ENCODE measurements at regions not wholly inside any gene's neighbourhood (a gene's known extent, or its start where the extent isn't known, plus 50 kb on each side); places are given as distances from the start of the nearest gene placed in this dataset.

DNA sequence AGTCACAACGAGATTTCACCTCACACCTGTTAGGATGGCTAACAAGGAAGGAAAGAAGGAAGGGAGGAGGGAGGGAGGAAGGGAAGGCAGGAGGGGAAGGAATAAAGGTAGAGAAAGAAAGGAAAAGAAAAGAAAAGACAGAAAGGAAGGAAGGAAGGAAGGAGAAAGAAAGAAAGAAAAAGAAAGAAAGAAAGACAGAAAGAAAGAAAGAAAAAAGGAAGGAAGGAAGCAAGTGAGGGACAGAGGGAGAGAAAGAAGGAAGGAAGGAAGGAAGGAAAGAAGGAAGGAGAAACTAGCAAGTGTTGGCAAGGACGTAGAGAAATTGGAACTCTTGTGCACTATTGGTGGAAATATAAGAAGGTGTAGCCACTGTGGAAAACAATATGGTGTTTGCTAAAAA lies 52.2 kb downstream of the CCDC185 start:
- no peak overlapping the region for H3K27ac ChIP-seq
- H3K4me3 ChIP-seq (ENCODE audit: low read depth in 1 of 2, low read length in 1 of 2) = no peak overlapping the region
- no peaks in the 10 kb centered on the region for H3K9me3 ChIP-seq
- TF ChIP-seq, protein P1, sequence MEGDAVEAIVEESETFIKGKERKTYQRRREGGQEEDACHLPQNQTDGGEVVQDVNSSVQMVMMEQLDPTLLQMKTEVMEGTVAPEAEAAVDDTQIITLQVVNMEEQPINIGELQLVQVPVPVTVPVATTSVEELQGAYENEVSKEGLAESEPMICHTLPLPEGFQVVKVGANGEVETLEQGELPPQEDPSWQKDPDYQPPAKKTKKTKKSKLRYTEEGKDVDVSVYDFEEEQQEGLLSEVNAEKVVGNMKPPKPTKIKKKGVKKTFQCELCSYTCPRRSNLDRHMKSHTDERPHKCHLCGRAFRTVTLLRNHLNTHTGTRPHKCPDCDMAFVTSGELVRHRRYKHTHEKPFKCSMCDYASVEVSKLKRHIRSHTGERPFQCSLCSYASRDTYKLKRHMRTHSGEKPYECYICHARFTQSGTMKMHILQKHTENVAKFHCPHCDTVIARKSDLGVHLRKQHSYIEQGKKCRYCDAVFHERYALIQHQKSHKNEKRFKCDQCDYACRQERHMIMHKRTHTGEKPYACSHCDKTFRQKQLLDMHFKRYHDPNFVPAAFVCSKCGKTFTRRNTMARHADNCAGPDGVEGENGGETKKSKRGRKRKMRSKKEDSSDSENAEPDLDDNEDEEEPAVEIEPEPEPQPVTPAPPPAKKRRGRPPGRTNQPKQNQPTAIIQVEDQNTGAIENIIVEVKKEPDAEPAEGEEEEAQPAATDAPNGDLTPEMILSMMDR (IDR thresholded peaks at IDR 0.05) = no peak
- no peaks in the 10 kb centered on the region for H3K4me1 ChIP-seq (ENCODE audit: control insufficient read depth in 1 of 2, insufficient read depth in 1 of 2, low read depth in 1 of 2, low read length in 1 of 2)
- no peaks in the 10 kb centered on the region for H3K27me3 ChIP-seq
- H3K36me3 ChIP-seq = no peaks in the 10 kb centered on the region

GRCh38 chr1:223453902-223454301 lies 60.7 kb downstream of the CCDC185 start:
- no peaks in the 10 kb centered on the region for H3K27me3 ChIP-seq
- no peaks in the 10 kb centered on the region for H3K36me3 ChIP-seq
- TF ChIP-seq, protein P1 (IDR thresholded peaks at IDR 0.05) = no peak

DNA sequence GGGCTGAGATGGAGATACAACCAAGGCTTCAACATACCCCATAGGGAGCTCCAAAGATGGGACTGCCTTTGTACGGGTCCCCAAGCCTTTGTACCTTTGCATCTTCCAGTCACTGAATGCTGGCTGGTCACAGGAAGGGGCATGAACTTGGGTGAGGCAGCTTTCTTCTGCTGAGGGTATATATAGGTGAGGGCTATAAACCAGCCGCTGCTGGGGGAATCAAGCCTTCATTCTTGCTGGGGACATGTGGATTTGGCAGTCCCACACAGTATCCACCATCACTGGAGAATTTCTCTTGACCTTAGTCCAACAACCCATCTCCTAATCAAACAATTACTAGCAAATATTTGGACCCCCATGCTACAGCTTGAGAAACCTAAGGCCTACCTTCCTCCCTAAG lies 61.7 kb downstream of the CCDC185 start:
- no peaks in the 10 kb centered on the region for H3K27me3 ChIP-seq
- H3K4me3 ChIP-seq (ENCODE audit: low read depth in 1 of 2, low read length in 1 of 2) = no peak overlapping the region
- peaks cover 5 to 15% of the 10 kb centered on the region in 2 experiments for H3K4me1 ChIP-seq (ENCODE audit: control insufficient read depth in 1 of 2, insufficient read depth in 1 of 2, low read depth in 1 of 2, low read length in 1 of 2)
- TF ChIP-seq, protein P1 (IDR thresholded peaks at IDR 0.05) = no peak
- H3K27ac ChIP-seq = no peak overlapping the region
- no peaks in the 10 kb centered on the region for H3K36me3 ChIP-seq
- no peaks in the 10 kb centered on the region for H3K9me3 ChIP-seq

More at GRCh38 chr1:223453902-223454301, 60.7 kb downstream of the CCDC185 start:
- peaks cover 5 to 15% of the 10 kb centered on the region in 2 experiments for H3K4me1 ChIP-seq (ENCODE audit: control insufficient read depth in 1 of 2, insufficient read depth in 1 of 2, low read depth in 1 of 2, low read length in 1 of 2)
- H3K9me3 ChIP-seq = no peaks in the 10 kb centered on the region
- H3K4me3 ChIP-seq (ENCODE audit: low read depth in 1 of 2, low read length in 1 of 2) = no peak overlapping the region
- H3K27ac ChIP-seq = no peak overlapping the region

- H3K36me3 ChIP-seq = no peaks in the 10 kb centered on the region
- H3K4me3 ChIP-seq (ENCODE audit: low read depth in 1 of 2, low read length in 1 of 2) = no peak overlapping the region
- TF ChIP-seq, protein P1 (IDR thresholded peaks at IDR 0.05) = no peak
- no peaks in the 10 kb centered on the region for H3K9me3 ChIP-seq
- no peak overlapping the region for H3K27ac ChIP-seq
- H3K27me3 ChIP-seq = no peaks in the 10 kb centered on the region
- peaks cover 5 to 15% of the 10 kb centered on the region in 2 experiments for H3K4me1 ChIP-seq (ENCODE audit: control insufficient read depth in 1 of 2, insufficient read depth in 1 of 2, low read depth in 1 of 2, low read length in 1 of 2)
Observed at GRCh38 chr1:223455470-223455869, 62.3 kb downstream of the CCDC185 start.

GRCh38 chr1:223456747-223457146 lies 63.5 kb downstream of the CCDC185 start:
- peaks cover 5 to 15% of the 10 kb centered on the region in 2 experiments for H3K4me1 ChIP-seq (ENCODE audit: control insufficient read depth in 1 of 2, insufficient read depth in 1 of 2, low read depth in 1 of 2, low read length in 1 of 2)
- TF ChIP-seq, protein P1 (IDR thresholded peaks at IDR 0.05) = no peak
- H3K36me3 ChIP-seq = no peaks in the 10 kb centered on the region
- no peak overlapping the region for H3K27ac ChIP-seq
- no peak overlapping the region for H3K4me3 ChIP-seq (ENCODE audit: low read depth in 1 of 2, low read length in 1 of 2)
- no peaks in the 10 kb centered on the region for H3K27me3 ChIP-seq
- H3K9me3 ChIP-seq = no peaks in the 10 kb centered on the region

Data from neutrophil (primary cell).